Cardiac muscle cell (in vitro differentiated cells and primary cell): ENCODE measurements at regions not wholly inside any gene's neighbourhood (a gene's known extent, or its start where the extent isn't known, plus 50 kb on each side); places are given as distances from the start of the nearest gene placed in this dataset.
A peak's percentile ranks its signal among the peaks of the same experiment; 100 is the strongest.
"Not testable (repeated sequence)": the region's sequence is repeated elsewhere in the genome, so short reads cannot be mapped to it uniquely, and the experiment has no call there.

Experiments used
- DNase-seq, 2 donors: peaks; one replicate each; pipeline versions ENCODE4 v3.0.0 to v3.0.0-alpha.2; 2010 to 2017; ENCODE audit warnings: low read depth in 1 of 2, low spot score in 1 of 2
- H3K27ac ChIP-seq: fragments of 200-600 bp; sonication (generic); 2 replicates; pipeline ENCODE4 v1.5.1; 2016
- H3K27me3 ChIP-seq: fragments of 200-600 bp; sonication (generic); 2 replicates; pipeline ENCODE4 v1.6.0; 2016; ENCODE audit warnings: control low read depth
- H3K36me3 ChIP-seq: fragments of 200-600 bp; sonication (generic); 2 replicates; pipeline ENCODE4 v1.5.1; 2016; ENCODE audit warnings: control low read depth
- H3K4me1 ChIP-seq: fragments of 200-600 bp; sonication (generic); 2 replicates; pipeline ENCODE4 v1.8.1; 2017; ENCODE audit warnings: low read depth, mild to moderate bottlenecking, mixed run types
- H3K4me3 ChIP-seq: fragments of 200-600 bp; sonication (generic); 2 replicates; pipeline ENCODE4 v1.5.1; 2016; ENCODE audit warnings: mild to moderate bottlenecking
- H3K9me3 ChIP-seq: fragments of 200-600 bp; sonication (generic); 2 replicates; pipeline ENCODE4 v1.5.1; 2017; ENCODE audit warnings: low read depth, mild to moderate bottlenecking, control low read depth
- TF ChIP-seq, protein P1 (sequence below): IDR thresholded peaks from 2 replicates; pipeline ENCODE4 v1.5.1; 2012; ENCODE audit warnings: low read depth, mild to moderate bottlenecking, low read length

GRCh38 chr5:92543201-92543600, 1037.8 kb downstream of the NR2F1-AS1 start:
- no peak overlapping the region for H3K27ac ChIP-seq
- TF ChIP-seq, protein P1, sequence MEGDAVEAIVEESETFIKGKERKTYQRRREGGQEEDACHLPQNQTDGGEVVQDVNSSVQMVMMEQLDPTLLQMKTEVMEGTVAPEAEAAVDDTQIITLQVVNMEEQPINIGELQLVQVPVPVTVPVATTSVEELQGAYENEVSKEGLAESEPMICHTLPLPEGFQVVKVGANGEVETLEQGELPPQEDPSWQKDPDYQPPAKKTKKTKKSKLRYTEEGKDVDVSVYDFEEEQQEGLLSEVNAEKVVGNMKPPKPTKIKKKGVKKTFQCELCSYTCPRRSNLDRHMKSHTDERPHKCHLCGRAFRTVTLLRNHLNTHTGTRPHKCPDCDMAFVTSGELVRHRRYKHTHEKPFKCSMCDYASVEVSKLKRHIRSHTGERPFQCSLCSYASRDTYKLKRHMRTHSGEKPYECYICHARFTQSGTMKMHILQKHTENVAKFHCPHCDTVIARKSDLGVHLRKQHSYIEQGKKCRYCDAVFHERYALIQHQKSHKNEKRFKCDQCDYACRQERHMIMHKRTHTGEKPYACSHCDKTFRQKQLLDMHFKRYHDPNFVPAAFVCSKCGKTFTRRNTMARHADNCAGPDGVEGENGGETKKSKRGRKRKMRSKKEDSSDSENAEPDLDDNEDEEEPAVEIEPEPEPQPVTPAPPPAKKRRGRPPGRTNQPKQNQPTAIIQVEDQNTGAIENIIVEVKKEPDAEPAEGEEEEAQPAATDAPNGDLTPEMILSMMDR, result no peak

DNA sequence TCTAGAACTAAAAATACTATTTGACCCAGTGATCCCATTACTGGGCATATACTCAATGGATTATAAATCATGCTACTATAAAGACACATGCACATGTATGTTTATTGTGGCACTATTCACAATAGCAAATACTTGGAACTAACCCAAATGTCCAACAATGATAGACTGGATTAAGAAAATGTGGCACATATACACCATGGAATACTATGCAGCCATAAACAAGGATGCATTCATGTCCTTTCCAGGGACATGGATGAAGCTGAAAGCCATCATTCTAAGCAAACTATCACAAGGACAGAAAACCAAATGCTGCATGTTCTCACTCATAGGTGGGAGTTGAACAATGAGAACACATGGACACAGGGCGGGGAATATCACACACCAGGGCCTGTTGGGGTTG, 1039.0 kb downstream of the NR2F1-AS1 start:
- not testable (repeated sequence) for DNase-seq, H3K27ac ChIP-seq, H3K4me3 ChIP-seq, H3K36me3 ChIP-seq, H3K9me3 ChIP-seq, H3K27me3 ChIP-seq
- peaks cover 20% of the 10 kb centered on the region for H3K4me1 ChIP-seq

More at GRCh38 chr5:92543201-92543600, 1037.8 kb downstream of the NR2F1-AS1 start:
- no peaks in the 10 kb centered on the region for H3K27me3 ChIP-seq
- H3K36me3 ChIP-seq, result no peaks in the 10 kb centered on the region
- no peaks in the 10 kb centered on the region for H3K9me3 ChIP-seq
- no peak overlapping the region for H3K4me3 ChIP-seq
- H3K4me1 ChIP-seq, result peaks cover 20% of the 10 kb centered on the region
- no peak for DNase-seq

- Histone ChIP-seq H3K9me3 (no peaks in the 10 kb centered on the region), H3K27me3 (no peaks in the 10 kb centered on the region), H3K4me3 (no peak overlapping the region), H3K4me1 (no peaks in the 10 kb centered on the region), H3K36me3 (no peaks in the 10 kb centered on the region), H3K27ac (no peak overlapping the region)
- TF ChIP-seq, protein P1, result no peak
- DNase-seq, result peak in 1 of 2 donors; percentile 35
Observed at GRCh38 chr5:92527311-92528078, 1053.5 kb downstream of the NR2F1-AS1 start.

- Histone ChIP-seq H3K27ac (no peak overlapping the region), H3K4me1 (no peaks in the 10 kb centered on the region), H3K36me3 (no peaks in the 10 kb centered on the region), H3K27me3 (no peaks in the 10 kb centered on the region), H3K9me3 (no peaks in the 10 kb centered on the region), H3K4me3 (no peak overlapping the region)
- TF ChIP-seq, protein P1, result no peak
- peak in 1 of 2 donors; percentile 19 for DNase-seq
Observed at GRCh38 chr5:92525131-92525530, 1055.9 kb downstream of the NR2F1-AS1 start.

GRCh38 chr5:92519811-92520632, 1061.0 kb downstream of the NR2F1-AS1 start:
- Histone ChIP-seq H3K36me3 (no peaks in the 10 kb centered on the region), H3K4me1 (no peaks in the 10 kb centered on the region), H3K27me3 (no peaks in the 10 kb centered on the region), H3K4me3 (no peak overlapping the region), H3K9me3 (no peaks in the 10 kb centered on the region), H3K27ac (no peak overlapping the region)
- DNase-seq, result no peak
- TF ChIP-seq, protein P1, result no peak
